Gastrocnemius medialis (tissue), 4 donors: ENCODE measurements at regions not wholly inside any gene's neighbourhood (a gene's known extent, or its start where the extent isn't known, plus 50 kb on each side); places are given as distances from the start of the nearest gene placed in this dataset.

ENCODE experiments used
- ATAC-seq, 2 donors: fragments of 150-250 bp; one replicate each; pipeline ENCODE4 v1.9.1; 2016
- DNase-seq, 2 donors: peaks; one replicate each; pipeline ENCODE4 v3.0.0-alpha.2; 2019
- H3K27ac ChIP-seq, 4 donors: fragments of 200-600 bp; sonication (generic); 1 replicate in 1 of 4; 2 replicates in 3 of 4; pipeline ENCODE4 v1.5.1; 2016 to 2018; ENCODE audit warnings: mild to moderate bottlenecking in 2 of 4, moderate library complexity in 1 of 4
- H3K27me3 ChIP-seq, 3 donors: fragments of 200-600 bp; sonication (generic) in 2 of 3; 1 replicate in 1 of 3; 2 replicates in 2 of 3; pipeline versions ENCODE4 v1.5.1 to v1.6.0; 2016 to 2019; ENCODE audit warnings: mild to moderate bottlenecking in 1 of 3, moderate library complexity in 1 of 3
- H3K36me3 ChIP-seq, 2 donors: fragments of 200-600 bp; sonication (generic) in 1 of 2; one replicate each; pipeline ENCODE4 v1.5.1; 2017 to 2018
- H3K4me1 ChIP-seq, 2 donors: fragments of 200-600 bp; sonication (generic) in 1 of 2; one replicate each; pipeline ENCODE4 v1.5.1; 2016 to 2017; ENCODE audit warnings: mild to moderate bottlenecking in 2 of 2
- H3K4me3 ChIP-seq, 4 donors: fragments of 200-600 bp; sonication (generic) in 3 of 4; 1 replicate in 1 of 4; 2 replicates in 3 of 4; pipeline ENCODE4 v1.5.1; 2016 to 2019; ENCODE audit warnings: mild to moderate bottlenecking in 2 of 4
- H3K9me3 ChIP-seq, 3 donors: fragments of 200-600 bp; sonication (generic) in 2 of 3; 1 replicate in 1 of 3; 2 replicates in 2 of 3; pipeline ENCODE4 v1.5.1; 2016 to 2019
- CTCF ChIP-seq, 5 experiments: fragments of 450-650 bp in 3 of 5; fragments of 200-600 bp in 2 of 5; sonication (generic) in 2 of 5; IDR thresholded peaks in 4 of 5; conservative IDR thresholded peaks in 1 of 5; 1 replicate in 4 of 5; 2 replicates in 1 of 5; pipeline ENCODE4 v1.5.1; 2016 to 2019; ENCODE audit warnings: antibody characterized with exemption in 5 of 5, mild to moderate bottlenecking in 3 of 5, moderate library complexity in 3 of 5
- POLR2A ChIP-seq, 2 donors: fragments of 450-650 bp; IDR thresholded peaks; one replicate each; pipeline ENCODE4 v1.6.1; 2017; ENCODE audit warnings: antibody characterized with exemption in 2 of 2, mild to moderate bottlenecking in 2 of 2, moderate library complexity in 2 of 2
- in situ Hi-C, 4 donors: fragments of 200-750 bp; cut with MboI; loops; one replicate each; pipeline versions ENCODE4 v1.15.0 to v1.8.0; 2017; ENCODE audit warnings: low sequenced_read_pairs in 4 of 4
- intact Hi-C: fragments of 100-400 bp; cut with DNase I; formaldehyde crosslinking; loops from one replicate; pipeline ENCODE4 v1.15.1; 2023; ENCODE audit warnings: low total_unique reads

- ATAC-seq (no peak), DNase-seq (no peak)
- H3K27ac ChIP-seq = no peak overlapping the region
- no peak overlapping the region for H3K4me3 ChIP-seq
- no peaks in the 10 kb centered on the region for H3K9me3 ChIP-seq
- H3K4me1 ChIP-seq = no peaks in the 10 kb centered on the region
- intact Hi-C loops (no loop called here), in situ Hi-C loops (no loop called here)
- no peak for TF ChIP-seq POLR2A (IDR thresholded peaks at IDR 0.05)
- TF ChIP-seq CTCF (IDR thresholded peaks at IDR 0.05 in 4 of 5, conservative IDR thresholded peaks at IDR 0.05 in 1 of 5) = no peak
- no peaks in the 10 kb centered on the region for H3K27me3 ChIP-seq
- no peaks in the 10 kb centered on the region for H3K36me3 ChIP-seq
Observed at GRCh38 chr5:121263456-121263855, 588.2 kb upstream of the FTMT start.

GRCh38 chr5:121264605-121265004, 587.1 kb upstream of the FTMT start:
- no peak overlapping the region for H3K27ac ChIP-seq
- TF ChIP-seq CTCF (IDR thresholded peaks at IDR 0.05 in 4 of 5, conservative IDR thresholded peaks at IDR 0.05 in 1 of 5) = no peak
- TF ChIP-seq POLR2A (IDR thresholded peaks at IDR 0.05) = no peak
- DNase-seq = no peak
- H3K4me1 ChIP-seq = no peaks in the 10 kb centered on the region
- intact Hi-C loops (no loop called here), in situ Hi-C loops (no loop called here)
- no peak overlapping the region for H3K4me3 ChIP-seq
- no peak for ATAC-seq
- no peaks in the 10 kb centered on the region for H3K27me3 ChIP-seq
- no peaks in the 10 kb centered on the region for H3K9me3 ChIP-seq
- no peaks in the 10 kb centered on the region for H3K36me3 ChIP-seq

- intact Hi-C loops (no loop called here), in situ Hi-C loops (no loop called here)
- no peak overlapping the region for H3K27ac ChIP-seq
- no peaks in the 10 kb centered on the region for H3K9me3 ChIP-seq
- ATAC-seq = no peak
- H3K36me3 ChIP-seq = no peaks in the 10 kb centered on the region
- H3K4me3 ChIP-seq = no peak overlapping the region
- TF ChIP-seq POLR2A (IDR thresholded peaks at IDR 0.05) (no peak), CTCF (IDR thresholded peaks at IDR 0.05 in 4 of 5, conservative IDR thresholded peaks at IDR 0.05 in 1 of 5) (no peak)
- no peaks in the 10 kb centered on the region for H3K27me3 ChIP-seq
- H3K4me1 ChIP-seq = no peaks in the 10 kb centered on the region
- no peak for DNase-seq
Observed at GRCh38 chr5:121271546-121271945, 580.1 kb upstream of the FTMT start.

GRCh38 chr5:121273833-121274433, 577.7 kb upstream of the FTMT start:
- no peak for DNase-seq
- H3K27me3 ChIP-seq = no peaks in the 10 kb centered on the region
- intact Hi-C loops (no loop called here), in situ Hi-C loops (no loop called here)
- no peaks in the 10 kb centered on the region for H3K36me3 ChIP-seq
- ATAC-seq = no peak
- no peak for TF ChIP-seq CTCF (IDR thresholded peaks at IDR 0.05 in 4 of 5, conservative IDR thresholded peaks at IDR 0.05 in 1 of 5)
- H3K9me3 ChIP-seq = no peaks in the 10 kb centered on the region
- H3K27ac ChIP-seq = no peak overlapping the region
- H3K4me3 ChIP-seq = no peak overlapping the region
- no peaks in the 10 kb centered on the region for H3K4me1 ChIP-seq

- Histone ChIP-seq H3K27ac (no peak overlapping the region), H3K9me3 (no peaks in the 10 kb centered on the region), H3K4me3 (no peak overlapping the region), H3K27me3 (no peaks in the 10 kb centered on the region), H3K36me3 (no peaks in the 10 kb centered on the region), H3K4me1 (no peaks in the 10 kb centered on the region)
- DNase-seq = no peak
- in situ Hi-C loops = no loop called here
- TF ChIP-seq POLR2A (IDR thresholded peaks at IDR 0.05) = no peak
- no peak for TF ChIP-seq CTCF (IDR thresholded peaks at IDR 0.05 in 4 of 5, conservative IDR thresholded peaks at IDR 0.05 in 1 of 5)
- ATAC-seq = no peak
- intact Hi-C loops = no loop called here
Observed at GRCh38 chr5:121279801-121280200, 571.9 kb upstream of the FTMT start.
